OCI-LY1 (cell line): ENCODE measurements at regions not wholly inside any gene's neighbourhood (a gene's known extent, or its start where the extent isn't known, plus 50 kb on each side); places are given as distances from the start of the nearest gene placed in this dataset.

ENCODE experiments used
- EZH2 ChIP-seq: fragments of 200-600 bp; sonication (generic), shearing (Covaris generic); IDR thresholded peaks from 2 replicates; pipeline ENCODE4 v1.8.0; 2017; ENCODE audit warnings: borderline replicate concordance, mixed run types, mild to moderate bottlenecking, antibody characterized with exemption, low read length, moderate library complexity, mixed read lengths
- TF ChIP-seq, protein P1 (sequence below): fragments of 200-600 bp; sonication (generic), shearing (Covaris generic); IDR thresholded peaks from 2 replicates; pipeline ENCODE4 v1.5.1; 2017; ENCODE audit warnings: mild to moderate bottlenecking, antibody characterized with exemption, low read length, moderate library complexity, mixed read lengths

DNA sequence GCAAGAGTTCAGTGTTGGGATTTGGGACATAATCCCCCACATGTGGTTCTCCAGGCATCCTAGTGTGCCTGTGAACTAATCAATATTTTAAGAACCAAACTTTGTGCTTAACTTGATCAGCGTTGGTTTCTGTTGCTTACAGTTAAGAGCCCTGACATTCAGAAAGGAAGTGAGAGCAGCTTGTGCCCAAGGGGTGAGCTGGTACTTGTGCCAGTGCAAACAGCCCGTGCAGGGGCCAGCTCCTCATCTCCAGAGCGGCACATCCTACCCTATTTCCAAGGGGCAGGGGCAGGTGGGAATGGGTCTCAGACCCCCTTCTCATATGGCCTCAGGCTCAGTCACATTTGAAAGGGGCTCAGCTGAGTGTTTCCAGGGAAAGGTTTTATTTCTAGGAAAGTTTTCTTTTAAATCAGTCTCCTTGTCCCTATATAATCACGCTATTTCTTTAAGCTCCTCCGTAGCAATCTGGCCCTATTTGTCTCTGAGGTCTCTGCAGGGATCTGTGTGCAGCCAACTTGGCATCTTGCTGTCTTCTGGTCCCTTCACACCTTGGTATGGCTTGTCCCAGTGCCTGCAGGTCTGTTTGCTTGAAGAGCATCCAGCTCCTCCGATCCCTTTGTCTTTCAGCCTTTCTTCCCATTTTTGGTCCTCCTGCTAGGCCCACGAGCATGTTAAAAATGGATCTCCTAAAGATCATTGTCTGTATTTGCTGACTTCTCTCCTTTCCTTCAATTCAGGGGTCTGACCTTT, 358.9 kb downstream of the HRH4 start:
- TF ChIP-seq EZH2, result no peak
- TF ChIP-seq, protein P1, sequence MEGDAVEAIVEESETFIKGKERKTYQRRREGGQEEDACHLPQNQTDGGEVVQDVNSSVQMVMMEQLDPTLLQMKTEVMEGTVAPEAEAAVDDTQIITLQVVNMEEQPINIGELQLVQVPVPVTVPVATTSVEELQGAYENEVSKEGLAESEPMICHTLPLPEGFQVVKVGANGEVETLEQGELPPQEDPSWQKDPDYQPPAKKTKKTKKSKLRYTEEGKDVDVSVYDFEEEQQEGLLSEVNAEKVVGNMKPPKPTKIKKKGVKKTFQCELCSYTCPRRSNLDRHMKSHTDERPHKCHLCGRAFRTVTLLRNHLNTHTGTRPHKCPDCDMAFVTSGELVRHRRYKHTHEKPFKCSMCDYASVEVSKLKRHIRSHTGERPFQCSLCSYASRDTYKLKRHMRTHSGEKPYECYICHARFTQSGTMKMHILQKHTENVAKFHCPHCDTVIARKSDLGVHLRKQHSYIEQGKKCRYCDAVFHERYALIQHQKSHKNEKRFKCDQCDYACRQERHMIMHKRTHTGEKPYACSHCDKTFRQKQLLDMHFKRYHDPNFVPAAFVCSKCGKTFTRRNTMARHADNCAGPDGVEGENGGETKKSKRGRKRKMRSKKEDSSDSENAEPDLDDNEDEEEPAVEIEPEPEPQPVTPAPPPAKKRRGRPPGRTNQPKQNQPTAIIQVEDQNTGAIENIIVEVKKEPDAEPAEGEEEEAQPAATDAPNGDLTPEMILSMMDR, result no peak
